Mucosa of descending colon (tissue), 3 donors: ENCODE measurements at regions not wholly inside any gene's neighbourhood (a gene's known extent, or its start where the extent isn't known, plus 50 kb on each side); places are given as distances from the start of the nearest gene placed in this dataset.
A peak's percentile ranks its signal among the peaks of the same experiment; 100 is the strongest.

ENCODE experiments used
- ATAC-seq: fragments of 200-7000 bp; cut with Tn5 transposase; one replicate; pipeline ENCODE4 v1.9.1; 2020; ENCODE audit warnings: mild to moderate bottlenecking, moderate library complexity
- DNase-seq, 3 donors: peaks; one replicate each; pipeline ENCODE4 v3.0.0-alpha.2; 2020
- H3K36me3 ChIP-seq: fragments of 200-600 bp; one replicate; pipeline ENCODE4 v1.8.0; 2021; ENCODE audit warnings: low read depth, mild to moderate bottlenecking
- H3K4me1 ChIP-seq: fragments of 200-600 bp; one replicate; pipeline ENCODE4 v1.8.0; 2021; ENCODE audit warnings: low read depth, mild to moderate bottlenecking
- H3K4me3 ChIP-seq: fragments of 200-600 bp; one replicate; pipeline ENCODE4 v1.8.0; 2021; ENCODE audit warnings: mild to moderate bottlenecking
- H3K9me3 ChIP-seq: fragments of 200-600 bp; one replicate; pipeline ENCODE4 v1.8.0; 2021; ENCODE audit warnings: mild to moderate bottlenecking
- CTCF ChIP-seq: fragments of 200-600 bp; IDR thresholded peaks from one replicate; pipeline ENCODE4 v1.8.0; 2022; ENCODE audit warnings: antibody characterized with exemption, mild to moderate bottlenecking
- intact Hi-C, 2 donors: fragments of 100-400 bp; cut with DNase I in 1 of 2; cut with micrococcal nuclease in 1 of 2; formaldehyde crosslinking; loops; one replicate each; pipeline versions ENCODE4 v1.11.0 to v1.11.1; 2022; cut with DNase I, micrococcal nuclease
- donor health status: DM: no; HTN: no; CAD: no; lungs with moderate emphysema.
- donor health status: DM: no; HTN: no; CAD: no.
- donor health status: DM: no; HTN: yes; CAD: no.

- no peak for TF ChIP-seq CTCF
- no peaks in the 10 kb centered on the region for H3K36me3 ChIP-seq
- H3K4me3 ChIP-seq = no peak overlapping the region
- intact Hi-C loops = no loop called here
- H3K4me1 ChIP-seq = no peaks in the 10 kb centered on the region
- no peak for DNase-seq
- ATAC-seq = peak; percentile 59
- H3K9me3 ChIP-seq = no peaks in the 10 kb centered on the region
These were observed 85.1 kb upstream of the ARHGAP5 start for GRCh38 chr14:31992011-31992447.

GRCh38 chr14:31993521-31993951, 83.6 kb upstream of the ARHGAP5 start:
- no peak overlapping the region for H3K4me3 ChIP-seq
- H3K36me3 ChIP-seq = no peaks in the 10 kb centered on the region
- intact Hi-C loops = no loop called here
- H3K9me3 ChIP-seq = no peaks in the 10 kb centered on the region
- TF ChIP-seq CTCF = no peak
- ATAC-seq (no peak), DNase-seq (no peak)
- H3K4me1 ChIP-seq = no peaks in the 10 kb centered on the region

GRCh38 chr14:31994391-31995033, 82.6 kb upstream of the ARHGAP5 start:
- no peak for TF ChIP-seq CTCF
- DNase-seq = no peak
- ATAC-seq = no peak
- Histone ChIP-seq H3K36me3 (no peaks in the 10 kb centered on the region), H3K9me3 (no peaks in the 10 kb centered on the region), H3K4me1 (no peaks in the 10 kb centered on the region), H3K4me3 (no peak overlapping the region)
- intact Hi-C loops = no loop called here

GRCh38 chr14:32003585-32003984, 73.5 kb upstream of the ARHGAP5 start:
- Histone ChIP-seq H3K36me3 (no peaks in the 10 kb centered on the region), H3K9me3 (no peaks in the 10 kb centered on the region), H3K4me1 (no peaks in the 10 kb centered on the region), H3K4me3 (no peak overlapping the region)
- intact Hi-C loops = no loop called here
- DNase-seq (no peak), ATAC-seq (no peak)
- no peak for TF ChIP-seq CTCF

GRCh38 chr14:32004300-32004699, 72.8 kb upstream of the ARHGAP5 start:
- DNase-seq (no peak), ATAC-seq (no peak)
- Histone ChIP-seq H3K4me3 (no peak overlapping the region), H3K4me1 (no peaks in the 10 kb centered on the region), H3K9me3 (no peaks in the 10 kb centered on the region), H3K36me3 (no peaks in the 10 kb centered on the region)
- TF ChIP-seq CTCF = no peak
- intact Hi-C loops = no loop called here

- intact Hi-C loops = no loop called here
- TF ChIP-seq CTCF = no peak
- no peaks in the 10 kb centered on the region for H3K4me1 ChIP-seq
- ATAC-seq (no peak), DNase-seq (no peak)
- no peak overlapping the region for H3K4me3 ChIP-seq
- no peaks in the 10 kb centered on the region for H3K36me3 ChIP-seq
- no peaks in the 10 kb centered on the region for H3K9me3 ChIP-seq
These were observed 71.5 kb upstream of the ARHGAP5 start for GRCh38 chr14:32005628-32006027.
